ENCODE measurements at regions not wholly inside any gene's neighbourhood (a gene's known extent, or its start where the extent isn't known, plus 50 kb on each side); places are given as distances from the start of the nearest gene placed in this dataset.

DNA sequence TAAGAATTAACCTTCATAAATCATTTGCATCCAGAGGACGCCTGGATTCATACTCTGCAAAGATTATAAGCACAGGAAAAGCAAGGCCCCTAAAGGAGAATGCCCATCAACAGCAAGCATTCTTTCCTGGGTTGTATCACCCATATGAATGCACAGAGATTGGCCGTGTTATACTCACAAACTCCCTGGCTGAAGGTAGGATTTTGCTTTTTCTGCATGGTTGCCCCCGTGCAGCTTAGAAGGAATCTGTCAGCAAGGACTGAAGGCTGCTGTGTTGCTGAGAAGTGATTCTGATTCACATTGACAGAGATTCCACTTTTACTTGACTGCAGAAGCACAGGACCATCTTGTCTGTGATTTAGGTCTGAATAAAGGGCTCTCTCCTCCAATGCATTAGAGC lies 283.0 kb downstream of the LRRIQ3 start:
- H3K27ac ChIP-seq, result no peak overlapping the region
- no peaks in the 10 kb centered on the region for H3K27me3 ChIP-seq
- TF ChIP-seq, protein P1, sequence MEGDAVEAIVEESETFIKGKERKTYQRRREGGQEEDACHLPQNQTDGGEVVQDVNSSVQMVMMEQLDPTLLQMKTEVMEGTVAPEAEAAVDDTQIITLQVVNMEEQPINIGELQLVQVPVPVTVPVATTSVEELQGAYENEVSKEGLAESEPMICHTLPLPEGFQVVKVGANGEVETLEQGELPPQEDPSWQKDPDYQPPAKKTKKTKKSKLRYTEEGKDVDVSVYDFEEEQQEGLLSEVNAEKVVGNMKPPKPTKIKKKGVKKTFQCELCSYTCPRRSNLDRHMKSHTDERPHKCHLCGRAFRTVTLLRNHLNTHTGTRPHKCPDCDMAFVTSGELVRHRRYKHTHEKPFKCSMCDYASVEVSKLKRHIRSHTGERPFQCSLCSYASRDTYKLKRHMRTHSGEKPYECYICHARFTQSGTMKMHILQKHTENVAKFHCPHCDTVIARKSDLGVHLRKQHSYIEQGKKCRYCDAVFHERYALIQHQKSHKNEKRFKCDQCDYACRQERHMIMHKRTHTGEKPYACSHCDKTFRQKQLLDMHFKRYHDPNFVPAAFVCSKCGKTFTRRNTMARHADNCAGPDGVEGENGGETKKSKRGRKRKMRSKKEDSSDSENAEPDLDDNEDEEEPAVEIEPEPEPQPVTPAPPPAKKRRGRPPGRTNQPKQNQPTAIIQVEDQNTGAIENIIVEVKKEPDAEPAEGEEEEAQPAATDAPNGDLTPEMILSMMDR (IDR thresholded peaks at IDR 0.05), result no peak
- intact Hi-C loops (cut with DNase I), result no loop called here
- H3K36me3 ChIP-seq, result no peaks in the 10 kb centered on the region
- no peaks in the 10 kb centered on the region for H3K9me3 ChIP-seq
- no peak overlapping the region for H3K4me3 ChIP-seq
- no peaks in the 10 kb centered on the region for H3K4me1 ChIP-seq
- ATAC-seq, result no peak
- no peak for DNase-seq

DNA sequence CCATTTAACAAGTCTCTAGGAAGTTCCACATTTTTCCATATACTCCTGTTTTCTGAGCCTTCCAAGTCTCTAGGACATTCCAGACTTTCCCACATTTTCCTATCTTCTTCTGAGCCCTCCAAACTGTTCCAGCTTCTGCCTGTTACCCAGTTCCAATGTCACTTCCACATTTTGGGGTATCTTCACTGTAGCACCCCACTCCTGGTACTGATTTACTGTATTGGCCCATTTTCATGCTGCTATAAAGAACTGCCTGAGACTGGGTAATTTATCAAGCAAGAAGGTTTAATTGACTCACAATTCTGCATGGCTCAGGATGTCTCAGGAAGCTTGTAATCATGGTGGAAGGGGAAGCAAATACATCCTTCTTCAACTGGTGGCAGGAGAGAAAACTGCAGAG lies 285.0 kb downstream of the LRRIQ3 start:
- DNase-seq (no peak), ATAC-seq (no peak)
- TF ChIP-seq, protein P1 (IDR thresholded peaks at IDR 0.05), result no peak
- Histone ChIP-seq H3K4me1 (no peaks in the 10 kb centered on the region), H3K27me3 (no peaks in the 10 kb centered on the region), H3K27ac (no peak overlapping the region), H3K4me3 (no peak overlapping the region), H3K9me3 (no peaks in the 10 kb centered on the region), H3K36me3 (no peaks in the 10 kb centered on the region)
- intact Hi-C loops (cut with DNase I), result no loop called here

DNA sequence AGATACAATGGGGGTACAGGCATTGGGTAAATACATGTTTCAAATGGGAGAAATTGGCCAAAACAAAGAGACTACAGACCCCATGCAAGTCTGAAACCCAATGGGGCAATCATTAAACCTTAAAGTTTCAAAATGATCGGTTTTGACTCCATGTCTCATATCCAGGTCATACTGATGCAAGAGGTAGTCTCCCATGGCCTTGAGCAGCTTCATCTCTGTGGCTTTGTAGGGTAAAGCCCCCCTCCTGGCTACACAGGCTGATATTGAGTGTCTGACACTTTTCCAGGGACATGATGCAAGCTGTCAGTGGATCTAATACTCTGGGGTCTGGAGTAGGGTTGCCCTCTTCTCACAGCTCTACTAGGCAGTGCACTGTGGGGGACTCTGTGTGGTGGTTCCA lies 286.1 kb downstream of the LRRIQ3 start:
- Histone ChIP-seq H3K36me3 (no peaks in the 10 kb centered on the region), H3K9me3 (no peaks in the 10 kb centered on the region), H3K27ac (no peak overlapping the region), H3K4me1 (no peaks in the 10 kb centered on the region), H3K4me3 (no peak overlapping the region), H3K27me3 (no peaks in the 10 kb centered on the region)
- intact Hi-C loops (cut with DNase I), result no loop called here
- DNase-seq (no peak), ATAC-seq (no peak)
- TF ChIP-seq, protein P1 (IDR thresholded peaks at IDR 0.05), result no peak

- Histone ChIP-seq H3K4me1 (no peaks in the 10 kb centered on the region), H3K9me3 (no peaks in the 10 kb centered on the region), H3K36me3 (no peaks in the 10 kb centered on the region), H3K27ac (no peak overlapping the region), H3K4me3 (no peak overlapping the region), H3K27me3 (no peaks in the 10 kb centered on the region)
- TF ChIP-seq, protein P1 (IDR thresholded peaks at IDR 0.05), result no peak
- no peak for DNase-seq
- ATAC-seq, result no peak
- intact Hi-C loops (cut with DNase I), result no loop called here
These were observed 287.5 kb downstream of the LRRIQ3 start for GRCh38 chr1:73910466-73910865.

GRCh38 chr1:73910062-73910461 lies 287.9 kb downstream of the LRRIQ3 start:
- Histone ChIP-seq H3K27me3 (no peaks in the 10 kb centered on the region), H3K4me3 (no peak overlapping the region), H3K36me3 (no peaks in the 10 kb centered on the region), H3K4me1 (no peaks in the 10 kb centered on the region), H3K9me3 (no peaks in the 10 kb centered on the region), H3K27ac (no peak overlapping the region)
- intact Hi-C loops (cut with DNase I), result no loop called here
- DNase-seq (no peak), ATAC-seq (no peak)
- TF ChIP-seq, protein P1 (IDR thresholded peaks at IDR 0.05), result no peak

GRCh38 chr1:73909043-73909562 lies 288.9 kb downstream of the LRRIQ3 start:
- Histone ChIP-seq H3K4me1 (no peaks in the 10 kb centered on the region), H3K4me3 (no peak overlapping the region), H3K27me3 (no peaks in the 10 kb centered on the region), H3K36me3 (no peaks in the 10 kb centered on the region), H3K27ac (no peak overlapping the region), H3K9me3 (no peaks in the 10 kb centered on the region)
- DNase-seq (no peak), ATAC-seq (no peak)
- intact Hi-C loops (cut with DNase I), result no loop called here
- TF ChIP-seq, protein P1 (IDR thresholded peaks at IDR 0.05), result no peak
